Left ventricle myocardium inferior (tissue), 1 donor: ENCODE measurements at regions not wholly inside any gene's neighbourhood (a gene's known extent, or its start where the extent isn't known, plus 50 kb on each side); places are given as distances from the start of the nearest gene placed in this dataset.

Source experiments
- DNase-seq: peaks from one replicate; pipeline ENCODE4 v3.0.0-alpha.2; 2020
- H3K27ac ChIP-seq: fragments of 200-600 bp; replicated peaks from 2 replicates; pipeline ENCODE4 v1.8.0; 2021
- H3K27me3 ChIP-seq: fragments of 200-600 bp; 2 replicates; pipeline ENCODE4 v1.8.0; 2021; ENCODE audit warnings: low read depth
- H3K36me3 ChIP-seq: fragments of 200-600 bp; 2 replicates; pipeline ENCODE4 v1.8.0; 2021
- H3K4me1 ChIP-seq: fragments of 200-600 bp; 2 replicates; pipeline ENCODE4 v1.8.0; 2021
- H3K4me3 ChIP-seq: fragments of 200-600 bp; 2 replicates; pipeline ENCODE4 v1.8.0; 2021; ENCODE audit warnings: mild to moderate bottlenecking, moderate library complexity
- H3K9me3 ChIP-seq: fragments of 200-600 bp; replicated peaks from 2 replicates; pipeline ENCODE4 v1.8.0; 2021
- intact Hi-C: fragments of 100-400 bp; cut with micrococcal nuclease; formaldehyde crosslinking; loops from one replicate; pipeline ENCODE4 v1.11.0; 2022
- TF ChIP-seq, protein P1 (sequence below): fragments of 200-600 bp; IDR thresholded peaks from 2 replicates; pipeline ENCODE4 v1.8.0; 2021; ENCODE audit warnings: antibody characterized with exemption, mild to moderate bottlenecking, borderline replicate concordance
- donor health status: DM: no; HTN: yes; CAD: no; lungs with severe emphysema.

DNA sequence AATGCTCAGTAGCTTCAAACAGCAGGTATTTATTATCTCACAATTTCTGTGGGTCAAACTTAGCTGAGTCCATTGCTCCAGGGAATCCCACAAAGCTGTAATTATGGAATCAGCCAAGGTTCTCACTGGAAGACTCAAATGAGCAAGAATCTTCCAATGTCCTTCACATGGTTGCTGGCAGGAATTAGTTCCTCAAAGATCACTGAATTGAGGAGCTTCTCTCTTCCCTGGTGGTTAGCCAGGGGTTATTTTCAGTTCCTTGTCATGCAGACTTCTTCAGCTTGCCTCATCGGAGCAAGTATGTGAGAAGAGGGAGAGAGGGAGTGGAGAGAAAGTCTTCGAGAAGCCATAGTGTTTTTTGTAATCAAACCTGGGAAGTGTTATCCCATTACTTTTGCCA, 2331.9 kb downstream of the MAT2B start:
- H3K9me3 ChIP-seq = peaks cover 9% of the 10 kb centered on the region
- no peaks in the 10 kb centered on the region for H3K36me3 ChIP-seq
- no peaks in the 10 kb centered on the region for H3K27me3 ChIP-seq
- no peak overlapping the region for H3K4me3 ChIP-seq
- TF ChIP-seq, protein P1, sequence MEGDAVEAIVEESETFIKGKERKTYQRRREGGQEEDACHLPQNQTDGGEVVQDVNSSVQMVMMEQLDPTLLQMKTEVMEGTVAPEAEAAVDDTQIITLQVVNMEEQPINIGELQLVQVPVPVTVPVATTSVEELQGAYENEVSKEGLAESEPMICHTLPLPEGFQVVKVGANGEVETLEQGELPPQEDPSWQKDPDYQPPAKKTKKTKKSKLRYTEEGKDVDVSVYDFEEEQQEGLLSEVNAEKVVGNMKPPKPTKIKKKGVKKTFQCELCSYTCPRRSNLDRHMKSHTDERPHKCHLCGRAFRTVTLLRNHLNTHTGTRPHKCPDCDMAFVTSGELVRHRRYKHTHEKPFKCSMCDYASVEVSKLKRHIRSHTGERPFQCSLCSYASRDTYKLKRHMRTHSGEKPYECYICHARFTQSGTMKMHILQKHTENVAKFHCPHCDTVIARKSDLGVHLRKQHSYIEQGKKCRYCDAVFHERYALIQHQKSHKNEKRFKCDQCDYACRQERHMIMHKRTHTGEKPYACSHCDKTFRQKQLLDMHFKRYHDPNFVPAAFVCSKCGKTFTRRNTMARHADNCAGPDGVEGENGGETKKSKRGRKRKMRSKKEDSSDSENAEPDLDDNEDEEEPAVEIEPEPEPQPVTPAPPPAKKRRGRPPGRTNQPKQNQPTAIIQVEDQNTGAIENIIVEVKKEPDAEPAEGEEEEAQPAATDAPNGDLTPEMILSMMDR = no peak
- H3K4me1 ChIP-seq = no peaks in the 10 kb centered on the region
- DNase-seq = no peak
- intact Hi-C loops = no loop called here
- no peak overlapping the region for H3K27ac ChIP-seq

DNA sequence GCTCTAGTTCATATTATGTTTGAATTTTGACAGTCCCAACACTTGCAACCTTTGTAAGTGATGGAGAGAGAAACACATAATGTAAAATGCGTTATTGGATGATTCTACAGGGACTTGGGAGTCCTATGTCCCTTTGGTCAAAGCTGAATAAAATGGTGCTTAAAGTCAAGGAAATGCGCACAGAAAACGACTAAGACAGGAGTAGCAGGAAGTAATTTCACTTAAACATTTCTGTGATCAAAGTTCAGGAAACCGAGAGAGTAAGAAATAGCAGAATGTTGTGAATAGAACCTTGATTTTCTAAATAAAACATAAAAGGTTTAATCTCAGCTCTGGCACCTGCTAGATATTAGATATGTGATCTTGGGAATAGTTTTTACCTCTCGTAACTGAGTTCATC, 2339.2 kb downstream of the MAT2B start:
- intact Hi-C loops = no loop called here
- H3K27ac ChIP-seq = no peak overlapping the region
- no peak for DNase-seq
- H3K4me3 ChIP-seq = no peak overlapping the region
- TF ChIP-seq, protein P1 = no peak
- H3K36me3 ChIP-seq = no peaks in the 10 kb centered on the region
- H3K4me1 ChIP-seq = no peaks in the 10 kb centered on the region
- no peaks in the 10 kb centered on the region for H3K27me3 ChIP-seq
- peaks cover 4% of the 10 kb centered on the region for H3K9me3 ChIP-seq

DNA sequence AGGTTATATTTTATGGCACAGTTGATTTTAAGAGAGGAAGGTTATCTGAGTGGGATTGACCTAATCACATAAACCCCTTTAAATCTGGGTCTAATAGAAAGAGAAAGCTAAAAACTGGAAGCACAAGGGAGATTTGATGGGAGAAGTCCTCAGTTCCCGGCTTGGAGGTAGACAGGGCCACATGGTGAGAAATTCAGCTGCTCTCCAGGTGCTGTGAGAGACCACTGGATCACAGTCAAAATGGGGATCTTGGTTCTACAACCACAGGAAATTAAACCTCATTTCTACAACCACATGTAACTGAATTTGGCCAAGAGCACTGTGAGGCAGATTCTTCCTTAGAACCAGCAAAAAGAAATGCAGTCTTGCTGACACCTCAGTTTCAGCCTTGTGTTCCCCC, 2352.7 kb downstream of the MAT2B start:
- no peak for DNase-seq
- no peaks in the 10 kb centered on the region for H3K4me1 ChIP-seq
- peaks cover 2% of the 10 kb centered on the region for H3K9me3 ChIP-seq
- H3K4me3 ChIP-seq = no peak overlapping the region
- intact Hi-C loops = no loop called here
- TF ChIP-seq, protein P1 = no peak
- H3K27me3 ChIP-seq = no peaks in the 10 kb centered on the region
- no peak overlapping the region for H3K27ac ChIP-seq
- no peaks in the 10 kb centered on the region for H3K36me3 ChIP-seq

DNA sequence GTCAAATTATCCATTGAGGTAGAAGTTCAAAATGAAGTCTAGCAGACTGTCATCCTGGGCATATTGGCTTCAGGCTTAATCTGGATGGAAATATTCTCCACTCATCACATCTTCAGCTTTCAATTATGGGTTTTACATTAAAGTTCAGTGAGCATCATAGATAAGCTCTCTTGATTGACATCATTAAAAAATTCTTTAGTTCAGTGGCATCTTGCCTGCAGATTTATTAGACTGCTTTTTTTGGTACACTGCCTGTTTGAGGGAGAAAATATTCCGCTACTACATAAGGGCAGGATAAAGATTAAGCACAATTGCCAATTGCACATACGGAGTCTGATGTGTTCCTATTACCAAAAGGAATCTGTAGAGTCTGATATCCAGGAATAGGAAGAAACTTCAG, 2353.8 kb downstream of the MAT2B start:
- no peak overlapping the region for H3K4me3 ChIP-seq
- H3K36me3 ChIP-seq = no peaks in the 10 kb centered on the region
- H3K27ac ChIP-seq = no peak overlapping the region
- intact Hi-C loops = no loop called here
- H3K9me3 ChIP-seq = peaks cover 7% of the 10 kb centered on the region
- DNase-seq = no peak
- TF ChIP-seq, protein P1 = no peak
- no peaks in the 10 kb centered on the region for H3K4me1 ChIP-seq
- no peaks in the 10 kb centered on the region for H3K27me3 ChIP-seq

DNA sequence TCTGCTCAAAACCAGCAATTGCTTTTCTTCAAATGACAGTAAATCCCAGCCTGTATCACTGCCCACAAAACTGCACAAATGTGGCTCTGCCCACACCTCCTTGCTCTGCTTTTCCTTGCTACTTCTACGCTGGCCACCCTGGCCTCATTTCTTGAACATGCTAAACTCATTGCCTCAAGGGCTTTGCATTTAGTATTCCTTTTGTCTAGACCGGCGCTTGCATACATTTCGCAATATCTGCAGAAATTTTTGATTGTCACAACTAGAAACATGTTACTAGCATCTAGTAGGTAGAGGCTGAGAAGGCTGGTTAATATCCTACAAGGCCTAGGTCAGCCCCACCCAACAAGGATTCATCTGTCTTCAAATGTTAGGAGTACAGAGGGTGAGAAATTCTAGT, 2357.8 kb downstream of the MAT2B start:
- no peak for DNase-seq
- Histone ChIP-seq H3K36me3 (no peaks in the 10 kb centered on the region), H3K27ac (no peak overlapping the region), H3K27me3 (no peaks in the 10 kb centered on the region), H3K4me1 (no peaks in the 10 kb centered on the region), H3K9me3 (peaks cover 14% of the 10 kb centered on the region), H3K4me3 (no peak overlapping the region)
- TF ChIP-seq, protein P1 = no peak
- intact Hi-C loops = no loop called here

DNA sequence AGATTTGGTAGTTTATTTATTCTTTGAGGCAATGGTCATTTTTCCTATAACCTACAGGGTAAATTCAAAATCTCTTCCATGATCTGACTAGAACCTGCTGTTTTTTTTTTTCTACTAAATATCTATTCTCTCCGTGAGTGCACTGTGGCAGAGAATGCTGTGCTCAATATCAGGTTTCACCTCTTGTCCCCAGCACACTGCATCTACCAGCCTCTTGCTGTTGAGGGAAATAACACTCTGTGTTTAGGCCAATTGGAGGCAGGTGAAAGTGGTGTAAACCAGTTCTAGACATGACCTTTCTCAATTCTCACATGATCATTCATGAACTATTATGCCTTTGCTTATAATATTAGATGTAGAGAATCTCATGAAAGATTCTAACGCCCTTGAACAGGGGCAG, 2365.9 kb downstream of the MAT2B start:
- H3K9me3 ChIP-seq = peaks cover 5% of the 10 kb centered on the region
- no peaks in the 10 kb centered on the region for H3K27me3 ChIP-seq
- no peak overlapping the region for H3K27ac ChIP-seq
- H3K4me3 ChIP-seq = no peak overlapping the region
- intact Hi-C loops = no loop called here
- DNase-seq = no peak
- TF ChIP-seq, protein P1 = no peak
- no peaks in the 10 kb centered on the region for H3K4me1 ChIP-seq
- H3K36me3 ChIP-seq = no peaks in the 10 kb centered on the region
